K562 (cell line): ENCODE measurements at regions not wholly inside any gene's neighbourhood (a gene's known extent, or its start where the extent isn't known, plus 50 kb on each side); places are given as distances from the start of the nearest gene placed in this dataset.

ENCODE experiments used
- ATAC-seq: fragments of 200-7000 bp; cut with Tn5 transposase; 3 replicates; pipeline ENCODE4 v1.9.1; 2020; ENCODE audit warnings: moderate library complexity
- BruUV-seq: library from RNA; stranded (reverse); fragments of 400-500 nt; replicated peaks from 2 replicates; lab custom pipeline; 2021; lab: Mats Ljungman, UMichigan
- CTCF ChIA-PET: fragments of 300-600 bp; formaldehyde crosslinking; extraction: SDS; loops from one replicate; lab custom pipeline; 2021; ENCODE audit warnings: low intra/inter-chr PET ratio; lab: Yijun Ruan, JAX
- POLR2A ChIA-PET: fragments of 300-600, 350-650 bp; sonication (Branson Sonifier 250); formaldehyde crosslinking; extraction: SDS; loops from one replicate; lab custom pipeline; 2021; ENCODE audit warnings: antibody characterized with exemption, inconsistent platforms; lab: Yijun Ruan, JAX
- DNase-seq, 4 experiments: peaks; one replicate each; pipeline versions ENCODE4 v3.0.0 to v3.0.0-alpha.2; 2011 to 2018; ENCODE audit warnings: low spot score in 3 of 4, mixed read lengths in 3 of 4; ENCODE audit errors: extremely low read depth in 1 of 4
- FAIRE-seq: peaks from 2 replicates; lab custom pipeline; 2011; peaks lifted over from hg19 to GRCh38; lab: Jason Lieb, UNC
- H2AFZ ChIP-seq: 2 replicates; pipeline ENCODE4 v1.6.0; 2011; ENCODE audit warnings: low read depth, low read length, control low read depth, inconsistent platforms
- H3K27ac ChIP-seq: fragments of 200-600 bp; 3 replicates; pipeline ENCODE4 v1.8.0; 2011; ENCODE audit warnings: low read depth, mild to moderate bottlenecking, control low read depth, inconsistent platforms, low read length, moderate library complexity, mixed read lengths; ENCODE audit errors: extremely low read depth
- H3K27me3 ChIP-seq, 2 experiments: fragments of 300-600 bp in 1 of 2; 2 replicates in 1 of 2; 3 replicates in 1 of 2; pipeline versions ENCODE4 v1.6.0 to v1.8.0; 2011; ENCODE audit warnings: inconsistent platforms in 2 of 2, low read length in 2 of 2, mild to moderate bottlenecking in 1 of 2, mixed read lengths in 1 of 2, moderate library complexity in 1 of 2; ENCODE audit not compliant: control insufficient read depth in 2 of 2, insufficient read depth in 2 of 2
- H3K36me3 ChIP-seq: fragments of 300-600 bp; 3 replicates; pipeline ENCODE4 v1.8.0; 2011; ENCODE audit warnings: mild to moderate bottlenecking, low read length, inconsistent platforms; ENCODE audit not compliant: control insufficient read depth, insufficient read depth
- H3K4me1 ChIP-seq, 2 experiments: fragments of 200-600 bp in 1 of 2; replicated peaks in 1 of 2; 2 replicates in 1 of 2; 3 replicates in 1 of 2; pipeline versions ENCODE4 v1.5.1 to v1.8.0; 2011; ENCODE audit warnings: inconsistent platforms in 2 of 2, low read length in 2 of 2, mild to moderate bottlenecking in 1 of 2, mixed read lengths in 1 of 2, moderate library complexity in 1 of 2; ENCODE audit not compliant: control insufficient read depth in 2 of 2, insufficient read depth in 2 of 2
- H3K4me2 ChIP-seq: 2 replicates; pipeline ENCODE4 v1.6.1; 2011; ENCODE audit warnings: low read length, control low read depth, inconsistent platforms, mixed read lengths; ENCODE audit not compliant: insufficient read depth
- H3K4me3 ChIP-seq: fragments of 200-600 bp; sonication (generic), shearing (Covaris generic); 2 replicates; pipeline ENCODE4 v1.5.1; 2016; ENCODE audit warnings: control low read depth, inconsistent platforms
- H3K79me2 ChIP-seq: fragments of 200-600 bp; 3 replicates; pipeline ENCODE4 v1.8.0; 2011; ENCODE audit warnings: low read length, inconsistent platforms; ENCODE audit not compliant: control insufficient read depth, insufficient read depth
- H3K9ac ChIP-seq, 2 experiments: 2 replicates each; pipeline versions ENCODE4 v1.6.0 to v1.6.1; 2011; ENCODE audit warnings: low read depth in 2 of 2, low read length in 2 of 2, control low read depth in 1 of 2, inconsistent platforms in 1 of 2, mild to moderate bottlenecking in 1 of 2, mixed read lengths in 1 of 2; ENCODE audit not compliant: insufficient read depth in 1 of 2
- H3K9me1 ChIP-seq: one replicate; pipeline ENCODE4 v1.6.0; 2011; ENCODE audit warnings: inconsistent platforms, mild to moderate bottlenecking, low read length, moderate library complexity; ENCODE audit not compliant: control insufficient read depth, insufficient read depth
- H3K9me3 ChIP-seq: replicated peaks from 2 replicates; pipeline ENCODE4 v1.5.1; 2011; ENCODE audit warnings: low read depth, low read length, inconsistent platforms; ENCODE audit not compliant: control insufficient read depth, insufficient read depth
- H4K20me1 ChIP-seq: replicated peaks from 2 replicates; pipeline ENCODE4 v1.6.1; 2011; ENCODE audit warnings: low read length, inconsistent platforms, mixed read lengths; ENCODE audit not compliant: control insufficient read depth, insufficient read depth
- COPS2 ChIP-seq: fragments of 450-650 bp; conservative IDR thresholded peaks from 2 replicates; pipeline ENCODE4 v1.6.1; 2016; ENCODE audit warnings: mild to moderate bottlenecking, moderate library complexity
- HDAC2 ChIP-seq: fragments of 450-650 bp; IDR thresholded peaks from 2 replicates; pipeline ENCODE4 v1.6.1; 2016; ENCODE audit warnings: mild to moderate bottlenecking
- JUN ChIP-seq, 2 experiments: sonication (generic) in 1 of 2; formaldehyde crosslinking in 1 of 2; IDR thresholded peaks; 2 replicates each; pipeline versions ENCODE4 v1.6.1 to v1.8.0; 2012 to 2022; ENCODE audit warnings: borderline replicate concordance in 2 of 2, mild to moderate bottlenecking in 2 of 2, improper control_type of control experiment in 1 of 2, low read depth in 1 of 2, low read length in 1 of 2, missing genetic modification reagents in 1 of 2
- MAFF ChIP-seq: IDR thresholded peaks from 2 replicates; pipeline ENCODE4 v1.6.1; 2012; ENCODE audit warnings: low read length, improper control_type of control experiment
- PRMT5 ChIP-seq: sonication (generic); formaldehyde crosslinking; IDR thresholded peaks from 2 replicates; pipeline ENCODE4 v1.5.0; 2020; ENCODE audit warnings: missing genetic modification reagents
- RBM15 ChIP-seq: fragments of 200-400 bp; formaldehyde crosslinking; IDR thresholded peaks from 2 replicates; pipeline ENCODE4 v1.6.1; 2018; ENCODE audit warnings: mild to moderate bottlenecking, low read length, moderate library complexity; ENCODE audit not compliant: insufficient read depth
- SIN3A ChIP-seq, 2 experiments: fragments of 150-350 bp in 1 of 2; IDR thresholded peaks; 2 replicates each; pipeline ENCODE4 v1.6.1; 2011 to 2016; ENCODE audit warnings: borderline replicate concordance in 2 of 2, low read depth in 2 of 2, low read length in 2 of 2, mild to moderate bottlenecking in 2 of 2, moderate library complexity in 2 of 2; ENCODE audit not compliant: control insufficient read depth in 1 of 2
- SIRT6 ChIP-seq: IDR thresholded peaks from one replicate; pipeline ENCODE4 v1.6.1; 2012; ENCODE audit warnings: low read depth, mild to moderate bottlenecking, control low read depth, inconsistent platforms, low read length, moderate library complexity
- ZEB2 ChIP-seq: fragments of 450-650 bp; IDR thresholded peaks from 2 replicates; pipeline ENCODE4 v1.6.1; 2016
- ZNF217 ChIP-seq: sonication (generic); formaldehyde crosslinking; IDR thresholded peaks from 2 replicates; pipeline ENCODE4 v1.8.0; 2022; ENCODE audit warnings: mild to moderate bottlenecking, missing genetic modification reagents
- ZNF354B ChIP-seq: fragments of 250-450 bp; sonication (Bioruptor Pico); IDR thresholded peaks from 2 replicates; pipeline ENCODE4 v1.4.0; 2020
- ZNF57 ChIP-seq: fragments of 450-650 bp; formaldehyde crosslinking; IDR thresholded peaks from 2 replicates; pipeline ENCODE4 v1.4.0; 2020; ENCODE audit warnings: mild to moderate bottlenecking, moderate library complexity
- ZSCAN32 ChIP-seq: fragments of 450-650 bp; formaldehyde crosslinking; IDR thresholded peaks from 2 replicates; pipeline ENCODE4 v1.4.0; 2020; ENCODE audit warnings: mild to moderate bottlenecking, moderate library complexity
- WGBS: fragments of 100-300 bp; shearing (Covaris generic); methylation state at CpG from one replicate; pipeline ENCODE4 v1.1.6; 2016; ENCODE audit warnings: low coverage, mixed read lengths; ENCODE audit not compliant: insufficient coverage; ENCODE audit errors: missing lambda C conversion rate; 5-methylcytosine and 5-hydroxymethylcytosine counted together
- in situ Hi-C: fragments of 300-500 bp; cut with MboI; formaldehyde crosslinking; loops from 4 replicates; pipeline ENCODE4 v1.15.0; 2018; ENCODE audit warnings: inconsistent platforms, mixed read lengths
- intact Hi-C: fragments of 100-400 bp; cut with micrococcal nuclease; formaldehyde crosslinking; loops from 2 replicates; pipeline ENCODE4 v1.14.2; 2022
- TF ChIP-seq, protein P1 (sequence below): fragments of 200-800 bp; sonication (Bioruptor generic); IDR thresholded peaks from 2 replicates; pipeline ENCODE4 v1.6.1; 2017; ENCODE audit warnings: missing genetic modification characterization, missing compliant biosample characterization
- TF ChIP-seq, protein P2 (sequence below): IDR thresholded peaks from 2 replicates; pipeline ENCODE4 v1.6.1; 2016; ENCODE audit warnings: missing genetic modification characterization, missing compliant biosample characterization
- TF ChIP-seq, protein P3 (sequence below): IDR thresholded peaks from 3 replicates; pipeline ENCODE4 v1.6.1; 2011; ENCODE audit warnings: borderline replicate concordance, mild to moderate bottlenecking; ENCODE audit not compliant: insufficient read length, insufficient read depth
- TF ChIP-seq, protein P4 (sequence below): sonication (generic); formaldehyde crosslinking; IDR thresholded peaks from 2 replicates; pipeline ENCODE4 v1.4.0; 2020; ENCODE audit warnings: mild to moderate bottlenecking, missing genetic modification reagents

DNA sequence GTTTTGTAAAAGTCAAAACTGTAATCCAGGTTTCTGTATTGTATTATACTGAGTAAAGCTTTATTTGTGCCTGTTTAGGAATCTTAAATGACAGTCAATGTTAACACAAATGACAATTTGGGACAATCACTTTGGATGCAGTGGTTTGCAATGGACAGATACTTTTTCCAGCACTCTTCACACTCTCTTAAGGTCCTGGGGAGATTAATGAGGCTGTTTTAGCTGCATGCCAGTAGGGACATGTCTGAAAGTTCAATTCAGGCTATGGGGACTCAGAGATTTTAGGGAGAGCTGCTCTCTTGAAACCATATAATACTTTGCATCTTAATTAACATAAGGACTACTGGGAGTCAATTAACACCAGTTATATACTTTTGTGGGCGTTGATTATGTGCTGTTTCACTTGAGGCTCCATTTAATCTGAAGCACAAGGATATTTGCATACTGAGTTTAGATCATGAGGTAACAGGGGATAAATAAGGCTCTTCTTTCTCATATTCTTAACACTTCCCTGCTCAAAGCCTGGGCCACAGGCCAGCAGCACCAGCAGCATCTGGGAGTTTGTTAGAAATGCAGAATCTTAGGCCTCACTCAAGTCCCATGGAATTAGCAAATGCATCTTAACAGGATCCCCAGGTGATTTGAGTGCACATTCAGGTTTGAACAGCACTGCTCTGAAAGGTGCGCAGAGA, 972.8 kb downstream of the PLOD2 start:
- Histone ChIP-seq H3K4me3 (no peak overlapping the region), H3K27ac (no peak overlapping the region), H3K9me3 (no peaks in the 10 kb centered on the region), H3K27me3 (no peaks in the 10 kb centered on the region), H3K4me2 (no peak overlapping the region), H3K9ac (no peak overlapping the region), H3K79me2 (no peaks in the 10 kb centered on the region), H2AFZ (no peak overlapping the region), H4K20me1 (no peaks in the 10 kb centered on the region), H3K9me1 (no peaks in the 10 kb centered on the region), H3K4me1 (no peaks in the 10 kb centered on the region), H3K36me3 (no peaks in the 10 kb centered on the region)
- DNase-seq (no peak), FAIRE-seq (no peak), ATAC-seq (no peak)
- CTCF ChIA-PET: no interaction called here
- BruUV-seq: no TSS peak
- in situ Hi-C loops: no loop called here
- 0% methylated on average over 2 of the region's 2 CpGs for WGBS
- POLR2A ChIA-PET: no interaction called here
- intact Hi-C loops: no loop called here
- TF ChIP-seq, protein P1, sequence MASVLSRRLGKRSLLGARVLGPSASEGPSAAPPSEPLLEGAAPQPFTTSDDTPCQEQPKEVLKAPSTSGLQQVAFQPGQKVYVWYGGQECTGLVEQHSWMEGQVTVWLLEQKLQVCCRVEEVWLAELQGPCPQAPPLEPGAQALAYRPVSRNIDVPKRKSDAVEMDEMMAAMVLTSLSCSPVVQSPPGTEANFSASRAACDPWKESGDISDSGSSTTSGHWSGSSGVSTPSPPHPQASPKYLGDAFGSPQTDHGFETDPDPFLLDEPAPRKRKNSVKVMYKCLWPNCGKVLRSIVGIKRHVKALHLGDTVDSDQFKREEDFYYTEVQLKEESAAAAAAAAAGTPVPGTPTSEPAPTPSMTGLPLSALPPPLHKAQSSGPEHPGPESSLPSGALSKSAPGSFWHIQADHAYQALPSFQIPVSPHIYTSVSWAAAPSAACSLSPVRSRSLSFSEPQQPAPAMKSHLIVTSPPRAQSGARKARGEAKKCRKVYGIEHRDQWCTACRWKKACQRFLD (CRISPR knock-in tag): no peak
- TF ChIP-seq, protein P2, sequence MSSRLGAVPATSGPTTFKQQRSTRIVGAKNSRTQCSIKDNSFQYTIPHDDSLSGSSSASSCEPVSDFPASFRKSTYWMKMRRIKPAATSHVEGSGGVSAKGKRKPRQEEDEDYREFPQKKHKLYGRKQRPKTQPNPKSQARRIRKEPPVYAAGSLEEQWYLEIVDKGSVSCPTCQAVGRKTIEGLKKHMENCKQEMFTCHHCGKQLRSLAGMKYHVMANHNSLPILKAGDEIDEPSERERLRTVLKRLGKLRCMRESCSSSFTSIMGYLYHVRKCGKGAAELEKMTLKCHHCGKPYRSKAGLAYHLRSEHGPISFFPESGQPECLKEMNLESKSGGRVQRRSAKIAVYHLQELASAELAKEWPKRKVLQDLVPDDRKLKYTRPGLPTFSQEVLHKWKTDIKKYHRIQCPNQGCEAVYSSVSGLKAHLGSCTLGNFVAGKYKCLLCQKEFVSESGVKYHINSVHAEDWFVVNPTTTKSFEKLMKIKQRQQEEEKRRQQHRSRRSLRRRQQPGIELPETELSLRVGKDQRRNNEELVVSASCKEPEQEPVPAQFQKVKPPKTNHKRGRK (tag): no peak
- TF ChIP-seq SIN3A (IDR thresholded peaks at IDR 0.05; ENCODE audit: borderline replicate concordance in 2 of 2, control insufficient read depth in 1 of 2, low read depth in 2 of 2, low read length in 2 of 2): no peak
- no peak for TF ChIP-seq PRMT5 (CRISPR knock-in tag)
- no peak for TF ChIP-seq SIRT6
- no peak for TF ChIP-seq MAFF
- no peak for TF ChIP-seq RBM15
- no peak for TF ChIP-seq ZNF57 (CRISPR knock-in tag)
- no peak for TF ChIP-seq ZEB2
- no peak for TF ChIP-seq ZSCAN32 (CRISPR knock-in tag)
- TF ChIP-seq ZNF354B (CRISPR knock-in tag): no peak
- TF ChIP-seq, protein P3, sequence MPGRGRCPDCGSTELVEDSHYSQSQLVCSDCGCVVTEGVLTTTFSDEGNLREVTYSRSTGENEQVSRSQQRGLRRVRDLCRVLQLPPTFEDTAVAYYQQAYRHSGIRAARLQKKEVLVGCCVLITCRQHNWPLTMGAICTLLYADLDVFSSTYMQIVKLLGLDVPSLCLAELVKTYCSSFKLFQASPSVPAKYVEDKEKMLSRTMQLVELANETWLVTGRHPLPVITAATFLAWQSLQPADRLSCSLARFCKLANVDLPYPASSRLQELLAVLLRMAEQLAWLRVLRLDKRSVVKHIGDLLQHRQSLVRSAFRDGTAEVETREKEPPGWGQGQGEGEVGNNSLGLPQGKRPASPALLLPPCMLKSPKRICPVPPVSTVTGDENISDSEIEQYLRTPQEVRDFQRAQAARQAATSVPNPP: no peak
- TF ChIP-seq ZNF217: no peak
- no peak for TF ChIP-seq JUN (IDR thresholded peaks at IDR 0.05; ENCODE audit: borderline replicate concordance, low read depth, low read length)
- no peak for TF ChIP-seq JUN (CRISPR knock-in tag; IDR thresholded peaks at IDR 0.05; ENCODE audit: borderline replicate concordance)
- no peak for TF ChIP-seq COPS2
- TF ChIP-seq HDAC2: no peak
- TF ChIP-seq, protein P4, sequence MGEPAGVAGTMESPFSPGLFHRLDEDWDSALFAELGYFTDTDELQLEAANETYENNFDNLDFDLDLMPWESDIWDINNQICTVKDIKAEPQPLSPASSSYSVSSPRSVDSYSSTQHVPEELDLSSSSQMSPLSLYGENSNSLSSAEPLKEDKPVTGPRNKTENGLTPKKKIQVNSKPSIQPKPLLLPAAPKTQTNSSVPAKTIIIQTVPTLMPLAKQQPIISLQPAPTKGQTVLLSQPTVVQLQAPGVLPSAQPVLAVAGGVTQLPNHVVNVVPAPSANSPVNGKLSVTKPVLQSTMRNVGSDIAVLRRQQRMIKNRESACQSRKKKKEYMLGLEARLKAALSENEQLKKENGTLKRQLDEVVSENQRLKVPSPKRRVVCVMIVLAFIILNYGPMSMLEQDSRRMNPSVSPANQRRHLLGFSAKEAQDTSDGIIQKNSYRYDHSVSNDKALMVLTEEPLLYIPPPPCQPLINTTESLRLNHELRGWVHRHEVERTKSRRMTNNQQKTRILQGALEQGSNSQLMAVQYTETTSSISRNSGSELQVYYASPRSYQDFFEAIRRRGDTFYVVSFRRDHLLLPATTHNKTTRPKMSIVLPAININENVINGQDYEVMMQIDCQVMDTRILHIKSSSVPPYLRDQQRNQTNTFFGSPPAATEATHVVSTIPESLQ: no peak
